ENCODE measurements at regions not wholly inside any gene's neighbourhood (a gene's known extent, or its start where the extent isn't known, plus 50 kb on each side); places are given as distances from the start of the nearest gene placed in this dataset.

GRCh38 chrX:7444967-7445366 lies 297.0 kb upstream of the PUDP start:
- no peak for TF ChIP-seq CTCF (IDR thresholded peaks at IDR 0.05)
- TF ChIP-seq POLR2A (IDR thresholded peaks at IDR 0.05) = no peak
- no peak overlapping the region for H3K4me3 ChIP-seq (ENCODE audit: low read depth, poor library complexity, severe bottlenecking)
- WGBS, 2 donors = 72% methylated on average over 2 of the region's 2 CpGs
- intact Hi-C loops (cut with DNase I; ENCODE audit: low total_unique reads) = no loop called here
- DNase-seq (ENCODE audit: low spot score in 2 of 2) = no peak

- intact Hi-C loops (cut with DNase I; ENCODE audit: low total_unique reads) = no loop called here
- no peak for DNase-seq (ENCODE audit: low spot score in 2 of 2)
- no peak overlapping the region for H3K4me3 ChIP-seq (ENCODE audit: low read depth, poor library complexity, severe bottlenecking)
- WGBS, 2 donors = 91 to 96% methylated on average over 6 of the region's 6 CpGs
- TF ChIP-seq CTCF (IDR thresholded peaks at IDR 0.05) (no peak), POLR2A (IDR thresholded peaks at IDR 0.05) (no peak)
These were observed 293.6 kb upstream of the PUDP start for GRCh38 chrX:7441586-7441985.

GRCh38 chrX:7435822-7436221 lies 287.9 kb upstream of the PUDP start:
- WGBS, 2 donors = 86 to 88% methylated on average over 2 of the region's 2 CpGs
- no peak for DNase-seq (ENCODE audit: low spot score in 2 of 2)
- H3K4me3 ChIP-seq (ENCODE audit: low read depth, poor library complexity, severe bottlenecking) = no peak overlapping the region
- intact Hi-C loops (cut with DNase I; ENCODE audit: low total_unique reads) = no loop called here
- TF ChIP-seq CTCF (IDR thresholded peaks at IDR 0.05) = no peak
- no peak for TF ChIP-seq POLR2A (IDR thresholded peaks at IDR 0.05)

- intact Hi-C loops (cut with DNase I; ENCODE audit: low total_unique reads) = no loop called here
- H3K4me3 ChIP-seq (ENCODE audit: low read depth, poor library complexity, severe bottlenecking) = no peak overlapping the region
- no peak for DNase-seq (ENCODE audit: low spot score in 2 of 2)
- no peak for TF ChIP-seq CTCF (IDR thresholded peaks at IDR 0.05)
- no peak for TF ChIP-seq POLR2A (IDR thresholded peaks at IDR 0.05)
- 49 to 53% methylated on average over 2 of the region's 2 CpGs for WGBS, 2 donors
These were observed 284.9 kb upstream of the PUDP start for GRCh38 chrX:7432901-7433300.

GRCh38 chrX:7420717-7421116 lies 272.8 kb upstream of the PUDP start:
- intact Hi-C loops (cut with DNase I; ENCODE audit: low total_unique reads) = no loop called here
- DNase-seq (ENCODE audit: low spot score in 2 of 2) = no peak
- 79 to 80% methylated on average over 1 of the region's 1 CpG for WGBS, 2 donors
- no peak overlapping the region for H3K4me3 ChIP-seq (ENCODE audit: low read depth, poor library complexity, severe bottlenecking)
- no peak for TF ChIP-seq POLR2A (IDR thresholded peaks at IDR 0.05)
- no peak for TF ChIP-seq CTCF (IDR thresholded peaks at IDR 0.05)

GRCh38 chrX:7414753-7415152 lies 266.8 kb upstream of the PUDP start:
- WGBS, 2 donors = 76% methylated on average over 2 of the region's 2 CpGs
- DNase-seq (ENCODE audit: low spot score in 2 of 2) = no peak
- no peak for TF ChIP-seq POLR2A (IDR thresholded peaks at IDR 0.05)
- TF ChIP-seq CTCF (IDR thresholded peaks at IDR 0.05) = no peak
- no peak overlapping the region for H3K4me3 ChIP-seq (ENCODE audit: low read depth, poor library complexity, severe bottlenecking)
- intact Hi-C loops (cut with DNase I; ENCODE audit: low total_unique reads) = no loop called here
